ENCODE measurements at regions not wholly inside any gene's neighbourhood (a gene's known extent, or its start where the extent isn't known, plus 50 kb on each side); places are given as distances from the start of the nearest gene placed in this dataset.

DNA sequence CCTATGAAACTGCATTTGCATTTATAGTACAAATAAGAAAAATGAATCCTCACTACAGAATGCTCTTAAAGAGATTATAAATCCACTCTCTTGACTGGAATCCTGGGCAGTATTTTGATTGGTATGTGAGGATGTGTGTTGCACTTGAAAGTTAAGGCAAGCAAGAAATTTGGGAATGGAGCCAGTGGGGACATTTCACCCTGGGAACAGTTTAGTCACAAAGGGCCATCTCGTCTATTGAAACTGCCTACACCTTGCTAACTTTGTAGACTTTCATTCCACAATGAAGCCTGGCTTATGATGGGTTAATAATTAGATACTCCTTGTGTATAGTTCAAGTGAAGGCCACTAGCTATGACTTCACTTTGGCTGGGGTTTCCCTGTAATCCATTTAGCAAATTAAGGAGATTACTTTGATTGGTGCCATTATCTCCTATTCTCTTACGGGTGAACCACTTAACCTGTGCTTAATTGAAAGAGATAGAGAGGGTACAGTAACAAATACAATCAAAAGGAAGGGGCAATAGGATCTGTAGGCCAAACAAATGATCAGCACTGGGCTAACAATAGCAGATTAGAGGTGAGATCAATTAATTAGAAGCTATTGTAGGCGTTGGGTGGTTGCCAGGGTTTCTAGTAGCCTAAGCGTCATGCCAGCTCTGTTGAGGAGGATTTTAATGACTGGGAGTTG is 146.9 kb upstream of the RARB start:
- DNase-seq (ENCODE audit: low spot score) = no peak
- TF ChIP-seq, protein P1, sequence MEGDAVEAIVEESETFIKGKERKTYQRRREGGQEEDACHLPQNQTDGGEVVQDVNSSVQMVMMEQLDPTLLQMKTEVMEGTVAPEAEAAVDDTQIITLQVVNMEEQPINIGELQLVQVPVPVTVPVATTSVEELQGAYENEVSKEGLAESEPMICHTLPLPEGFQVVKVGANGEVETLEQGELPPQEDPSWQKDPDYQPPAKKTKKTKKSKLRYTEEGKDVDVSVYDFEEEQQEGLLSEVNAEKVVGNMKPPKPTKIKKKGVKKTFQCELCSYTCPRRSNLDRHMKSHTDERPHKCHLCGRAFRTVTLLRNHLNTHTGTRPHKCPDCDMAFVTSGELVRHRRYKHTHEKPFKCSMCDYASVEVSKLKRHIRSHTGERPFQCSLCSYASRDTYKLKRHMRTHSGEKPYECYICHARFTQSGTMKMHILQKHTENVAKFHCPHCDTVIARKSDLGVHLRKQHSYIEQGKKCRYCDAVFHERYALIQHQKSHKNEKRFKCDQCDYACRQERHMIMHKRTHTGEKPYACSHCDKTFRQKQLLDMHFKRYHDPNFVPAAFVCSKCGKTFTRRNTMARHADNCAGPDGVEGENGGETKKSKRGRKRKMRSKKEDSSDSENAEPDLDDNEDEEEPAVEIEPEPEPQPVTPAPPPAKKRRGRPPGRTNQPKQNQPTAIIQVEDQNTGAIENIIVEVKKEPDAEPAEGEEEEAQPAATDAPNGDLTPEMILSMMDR (conservative IDR thresholded peaks at IDR 0.05; ENCODE audit: low read depth) = no peak
- CTCF ChIA-PET = no interaction called here
- H3K27ac ChIP-seq = no peak overlapping the region
- POLR2A ChIA-PET (ENCODE audit: low non-redundant PET) = no interaction called here

- CTCF ChIA-PET = no interaction called here
- H3K27ac ChIP-seq = no peak overlapping the region
- DNase-seq (ENCODE audit: low spot score) = no peak
- POLR2A ChIA-PET (ENCODE audit: low non-redundant PET) = no interaction called here
- TF ChIP-seq, protein P1 (conservative IDR thresholded peaks at IDR 0.05; ENCODE audit: low read depth) = no peak
These were observed 146.3 kb upstream of the RARB start for GRCh38 chr3:25281732-25282126.

DNA sequence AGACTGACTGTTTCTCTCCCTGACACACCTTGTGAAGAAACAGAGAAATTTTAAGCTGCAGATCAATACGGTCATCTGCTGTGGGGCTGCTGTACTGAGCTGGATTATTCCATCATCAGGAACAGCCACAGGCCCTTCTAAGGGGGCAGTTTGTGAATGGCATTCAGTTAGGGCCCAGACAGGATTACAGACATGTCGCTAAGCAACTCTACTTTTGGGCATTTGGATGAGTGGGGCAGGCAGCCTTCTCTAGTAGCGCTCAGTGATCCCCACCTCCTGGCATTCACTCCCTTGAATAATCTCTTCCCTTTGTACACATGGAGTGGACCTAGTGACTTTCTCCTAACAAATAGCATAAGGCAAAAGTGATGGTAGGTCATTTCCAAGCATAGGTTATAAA is 144.4 kb upstream of the RARB start:
- TF ChIP-seq, protein P1 (conservative IDR thresholded peaks at IDR 0.05; ENCODE audit: low read depth) = no peak
- no peak overlapping the region for H3K27ac ChIP-seq
- POLR2A ChIA-PET (ENCODE audit: low non-redundant PET) = no interaction called here
- CTCF ChIA-PET = no interaction called here
- DNase-seq (ENCODE audit: low spot score) = no peak

DNA sequence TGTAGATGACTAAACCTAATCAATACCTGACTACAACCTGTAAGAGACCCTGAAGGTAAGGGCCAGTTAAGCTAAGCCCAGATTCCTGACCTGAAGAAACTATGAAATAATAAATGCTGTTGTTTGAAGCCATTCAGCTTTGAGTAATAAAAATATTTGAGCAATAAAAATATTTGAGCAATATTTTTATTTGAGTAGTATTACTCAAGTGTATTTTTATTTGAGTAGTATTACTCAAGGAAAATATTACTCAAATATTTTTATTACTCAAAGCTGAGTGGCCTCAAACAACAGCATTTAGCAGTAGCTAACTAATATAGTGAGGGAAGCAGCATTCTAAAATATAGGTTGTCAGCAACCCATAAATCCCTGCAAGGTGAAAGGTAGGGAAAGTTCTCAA is 143.8 kb upstream of the RARB start:
- TF ChIP-seq, protein P1 (conservative IDR thresholded peaks at IDR 0.05; ENCODE audit: low read depth) = no peak
- no peak for DNase-seq (ENCODE audit: low spot score)
- no peak overlapping the region for H3K27ac ChIP-seq
- POLR2A ChIA-PET (ENCODE audit: low non-redundant PET) = no interaction called here
- CTCF ChIA-PET = no interaction called here

- no peak for DNase-seq (ENCODE audit: low spot score)
- CTCF ChIA-PET = no interaction called here
- no peak overlapping the region for H3K27ac ChIP-seq
- POLR2A ChIA-PET (ENCODE audit: low non-redundant PET) = no interaction called here
- TF ChIP-seq, protein P1 (conservative IDR thresholded peaks at IDR 0.05; ENCODE audit: low read depth) = no peak
These were observed 140.7 kb upstream of the RARB start for GRCh38 chr3:25287291-25287884.

DNA sequence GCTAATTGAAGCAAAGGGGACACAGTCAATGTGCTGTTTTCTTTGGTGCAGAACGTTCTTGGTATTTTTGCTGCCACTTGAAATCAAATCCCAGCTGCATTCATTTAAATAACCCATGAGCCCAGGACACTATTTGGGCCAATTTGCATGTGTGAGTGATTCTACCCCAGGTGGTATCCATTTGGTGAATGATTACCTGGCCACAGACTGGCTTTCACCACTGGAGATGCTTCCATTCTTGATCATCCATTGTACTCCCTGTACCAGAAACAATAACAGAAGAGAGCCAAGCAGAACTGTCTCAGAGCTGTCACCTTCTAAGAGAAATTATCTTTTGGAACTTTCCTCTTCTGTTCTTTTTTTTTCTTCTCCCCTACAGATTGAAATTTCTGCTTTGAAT is 139.7 kb upstream of the RARB start:
- TF ChIP-seq, protein P1 (conservative IDR thresholded peaks at IDR 0.05; ENCODE audit: low read depth) = no peak
- POLR2A ChIA-PET (ENCODE audit: low non-redundant PET) = no interaction called here
- H3K27ac ChIP-seq = no peak overlapping the region
- no peak for DNase-seq (ENCODE audit: low spot score)
- CTCF ChIA-PET = no interaction called here

Data from RWPE1 (cell line).